ENCODE measurements at regions not wholly inside any gene's neighbourhood (a gene's known extent, or its start where the extent isn't known, plus 50 kb on each side); places are given as distances from the start of the nearest gene placed in this dataset.
"Not testable (repeated sequence)": the region's sequence is repeated elsewhere in the genome, so short reads cannot be mapped to it uniquely, and the experiment has no call there.

GRCh38 chrX:83749736-83750135 is 111.2 kb upstream of the CYLC1 start:
- not testable (repeated sequence) for DNase-seq

- not testable (repeated sequence) for DNase-seq
These were observed 110.5 kb upstream of the CYLC1 start for GRCh38 chrX:83750451-83750850.

GRCh38 chrX:83759872-83760271 is 101.1 kb upstream of the CYLC1 start:
- peak; percentile 8 for DNase-seq

- no peak for DNase-seq
These were observed 89.3 kb upstream of the CYLC1 start for GRCh38 chrX:83771664-83772063.
